ENCODE measurements at regions not wholly inside any gene's neighbourhood (a gene's known extent, or its start where the extent isn't known, plus 50 kb on each side); places are given as distances from the start of the nearest gene placed in this dataset.

- no peak for DNase-seq (ENCODE audit: low read depth)
- TF ChIP-seq CTCF (conservative IDR thresholded peaks at IDR 0.05; ENCODE audit: low read depth, low read length) = no peak
- no peak overlapping the region for H3K4me3 ChIP-seq (ENCODE audit: low read depth, low read length)
These were observed 1150.0 kb downstream of the RPIA start for GRCh38 chr2:89841476-89841840.

- TF ChIP-seq CTCF (conservative IDR thresholded peaks at IDR 0.05; ENCODE audit: low read depth, low read length) = no peak
- no peak overlapping the region for H3K4me3 ChIP-seq (ENCODE audit: low read depth, low read length)
- no peak for DNase-seq (ENCODE audit: low read depth)
These were observed 1150.9 kb downstream of the RPIA start for GRCh38 chr2:89842180-89842908.

- no peak overlapping the region for H3K4me3 ChIP-seq (ENCODE audit: low read depth, low read length)
- no peak for DNase-seq (ENCODE audit: low read depth)
- TF ChIP-seq CTCF (conservative IDR thresholded peaks at IDR 0.05; ENCODE audit: low read depth, low read length) = no peak
These were observed 1152.9 kb downstream of the RPIA start for GRCh38 chr2:89844221-89844943.

GRCh38 chr2:89845532-89845931, 1154.1 kb downstream of the RPIA start:
- H3K4me3 ChIP-seq (ENCODE audit: low read depth, low read length) = no peak overlapping the region
- no peak for DNase-seq (ENCODE audit: low read depth)
- TF ChIP-seq CTCF (conservative IDR thresholded peaks at IDR 0.05; ENCODE audit: low read depth, low read length) = no peak

- no peak overlapping the region for H3K4me3 ChIP-seq (ENCODE audit: low read depth, low read length)
- no peak for DNase-seq (ENCODE audit: low read depth)
- TF ChIP-seq CTCF (conservative IDR thresholded peaks at IDR 0.05; ENCODE audit: low read depth, low read length) = no peak
These were observed 1156.6 kb downstream of the RPIA start for GRCh38 chr2:89848114-89848513.

- no peak overlapping the region for H3K4me3 ChIP-seq (ENCODE audit: low read depth, low read length)
- no peak for TF ChIP-seq CTCF (conservative IDR thresholded peaks at IDR 0.05; ENCODE audit: low read depth, low read length)
- no peak for DNase-seq (ENCODE audit: low read depth)
These were observed 1157.4 kb downstream of the RPIA start for GRCh38 chr2:89848763-89849368.
